Astrocyte (in vitro differentiated cells and primary cell): ENCODE measurements at regions not wholly inside any gene's neighbourhood (a gene's known extent, or its start where the extent isn't known, plus 50 kb on each side); places are given as distances from the start of the nearest gene placed in this dataset.

Experiments
- DNase-seq: peaks from one replicate; pipeline ENCODE4 v3.0.0-alpha.2; 2010; ENCODE audit warnings: low read depth
- FAIRE-seq: peaks from 2 replicates; lab custom pipeline; 2011; peaks lifted over from hg19 to GRCh38; lab: Jason Lieb, UNC
- H2AFZ ChIP-seq: 2 replicates; pipeline ENCODE4 v1.6.0; 2012; ENCODE audit warnings: low read depth, low read length, inconsistent platforms
- H3K27ac ChIP-seq: 2 replicates; pipeline ENCODE4 v1.5.1; 2011; ENCODE audit warnings: low read depth, low read length, inconsistent platforms
- H3K27me3 ChIP-seq: 2 replicates; pipeline ENCODE4 v1.6.0; 2011; ENCODE audit warnings: low read length, inconsistent platforms; ENCODE audit not compliant: insufficient read depth
- H3K36me3 ChIP-seq: 2 replicates; pipeline ENCODE4 v1.5.1; 2011; ENCODE audit warnings: low read length, inconsistent platforms; ENCODE audit not compliant: insufficient read depth
- H3K4me1 ChIP-seq: 2 replicates; pipeline ENCODE4 v1.5.1; 2011; ENCODE audit warnings: low read length, inconsistent platforms; ENCODE audit not compliant: insufficient read depth
- H3K4me2 ChIP-seq: 2 replicates; pipeline ENCODE4 v1.6.0; 2012; ENCODE audit warnings: low read length, inconsistent platforms
- H3K4me3 ChIP-seq: 2 replicates; pipeline ENCODE4 v1.5.1; 2011; ENCODE audit warnings: low read depth, mild to moderate bottlenecking, low read length, inconsistent platforms; ENCODE audit not compliant: insufficient read depth
- H3K79me2 ChIP-seq: 2 replicates; pipeline ENCODE4 v1.6.0; 2012; ENCODE audit warnings: mild to moderate bottlenecking, low read length, inconsistent platforms; ENCODE audit not compliant: insufficient read depth
- H3K9ac ChIP-seq: 2 replicates; pipeline ENCODE4 v1.6.0; 2012; ENCODE audit warnings: mild to moderate bottlenecking, low read length, inconsistent platforms
- H3K9me3 ChIP-seq: 2 replicates; pipeline ENCODE4 v1.5.1; 2012; ENCODE audit warnings: low read depth, mild to moderate bottlenecking, low read length, inconsistent platforms; ENCODE audit not compliant: insufficient read depth
- H4K20me1 ChIP-seq: 2 replicates; pipeline ENCODE4 v1.6.0; 2012; ENCODE audit warnings: low read length, inconsistent platforms; ENCODE audit not compliant: insufficient read depth
- H3K27ac Mint-ChIP-seq: one replicate; pipeline ENCODE4 v1.8.0; 2021; ENCODE audit warnings: mild to moderate bottlenecking, mixed read lengths; ENCODE audit not compliant: unreplicated experiment
- H3K27me3 Mint-ChIP-seq: one replicate; pipeline ENCODE4 v1.8.0; 2021; ENCODE audit warnings: low read depth, mixed read lengths; ENCODE audit not compliant: unreplicated experiment
- H3K36me3 Mint-ChIP-seq: one replicate; pipeline ENCODE4 v1.8.0; 2021; ENCODE audit warnings: low read depth, mixed read lengths; ENCODE audit not compliant: unreplicated experiment
- H3K4me1 Mint-ChIP-seq: one replicate; pipeline ENCODE4 v1.8.0; 2021; ENCODE audit warnings: low read depth, mixed read lengths; ENCODE audit not compliant: unreplicated experiment
- H3K4me3 Mint-ChIP-seq: one replicate; pipeline ENCODE4 v1.8.0; 2021; ENCODE audit warnings: mild to moderate bottlenecking, moderate library complexity, mixed read lengths; ENCODE audit not compliant: unreplicated experiment
- H3K9me3 Mint-ChIP-seq: one replicate; pipeline ENCODE4 v1.8.0; 2021; ENCODE audit warnings: mild to moderate bottlenecking, mixed read lengths; ENCODE audit not compliant: unreplicated experiment
- CTCF ChIP-seq: IDR thresholded peaks from 2 replicates; pipeline ENCODE4 v1.5.1; 2011; ENCODE audit warnings: low read depth, mild to moderate bottlenecking, inconsistent platforms, low read length, moderate library complexity; ENCODE audit not compliant: insufficient read depth
- EZH2 ChIP-seq: IDR thresholded peaks from 2 replicates; pipeline ENCODE4 v1.6.1; 2012; ENCODE audit warnings: mild to moderate bottlenecking, low read length, inconsistent platforms; ENCODE audit not compliant: insufficient read depth

- Mint-ChIP-seq H3K27me3 (no peaks in the 10 kb centered on the region), H3K36me3 (no peaks in the 10 kb centered on the region), H3K4me3 (no peak overlapping the region), H3K27ac (no peak overlapping the region), H3K9me3 (no peaks in the 10 kb centered on the region), H3K4me1 (no peaks in the 10 kb centered on the region)
- no peaks in the 10 kb centered on the region for H3K4me1 ChIP-seq
- H3K9me3 ChIP-seq: no peaks in the 10 kb centered on the region
- TF ChIP-seq CTCF (no peak), EZH2 (no peak)
- no peaks in the 10 kb centered on the region for H4K20me1 ChIP-seq
- no peak for FAIRE-seq
- H3K4me3 ChIP-seq: no peak overlapping the region
- no peak overlapping the region for H3K9ac ChIP-seq
- H3K79me2 ChIP-seq: no peaks in the 10 kb centered on the region
- no peaks in the 10 kb centered on the region for H3K27me3 ChIP-seq
- no peaks in the 10 kb centered on the region for H3K36me3 ChIP-seq
- H2AFZ ChIP-seq: no peak overlapping the region
- H3K27ac ChIP-seq: no peak overlapping the region
- DNase-seq: no peak
- no peak overlapping the region for H3K4me2 ChIP-seq
Observed at GRCh38 chr3:86451749-86452148, 539.2 kb downstream of the VGLL3 start.

DNA sequence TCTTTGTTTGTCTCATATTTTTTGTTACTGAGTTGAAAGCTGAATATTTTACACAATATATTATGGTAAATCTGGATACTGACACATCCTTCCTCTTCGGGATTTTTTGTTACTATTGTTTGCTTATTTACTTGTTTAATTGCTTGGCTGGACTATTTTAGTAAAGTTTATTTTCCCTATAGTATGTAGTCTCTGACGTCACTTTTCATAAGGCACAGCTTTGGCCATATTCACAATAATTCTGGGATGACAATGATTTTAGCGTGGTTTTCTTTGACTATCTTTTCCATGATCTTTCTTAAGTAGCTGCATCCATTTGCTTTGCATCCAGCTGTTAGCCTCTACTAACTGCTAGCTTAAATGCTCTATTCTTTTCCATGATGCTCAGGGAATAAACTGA lies 552.4 kb downstream of the VGLL3 start:
- Histone ChIP-seq H3K4me2 (no peak overlapping the region), H3K27me3 (no peaks in the 10 kb centered on the region), H3K36me3 (no peaks in the 10 kb centered on the region), H3K27ac (no peak overlapping the region), H3K9me3 (no peaks in the 10 kb centered on the region), H3K79me2 (no peaks in the 10 kb centered on the region), H2AFZ (no peak overlapping the region), H3K4me1 (no peaks in the 10 kb centered on the region), H3K4me3 (no peak overlapping the region), H4K20me1 (no peaks in the 10 kb centered on the region), H3K9ac (no peak overlapping the region)
- Mint-ChIP-seq H3K4me1 (no peaks in the 10 kb centered on the region), H3K4me3 (no peak overlapping the region), H3K27ac (no peak overlapping the region), H3K36me3 (no peaks in the 10 kb centered on the region), H3K9me3 (no peaks in the 10 kb centered on the region), H3K27me3 (no peaks in the 10 kb centered on the region)
- no peak for FAIRE-seq
- no peak for DNase-seq
- TF ChIP-seq EZH2 (no peak), CTCF (no peak)

- no peaks in the 10 kb centered on the region for H3K27me3 Mint-ChIP-seq
- no peak overlapping the region for H3K27ac ChIP-seq
- no peak for FAIRE-seq
- no peaks in the 10 kb centered on the region for H3K36me3 ChIP-seq
- H3K9me3 ChIP-seq: no peaks in the 10 kb centered on the region
- no peak overlapping the region for H3K27ac Mint-ChIP-seq
- no peak for DNase-seq
- H4K20me1 ChIP-seq: no peaks in the 10 kb centered on the region
- no peaks in the 10 kb centered on the region for H3K4me1 ChIP-seq
- H3K4me3 ChIP-seq: no peak overlapping the region
- TF ChIP-seq CTCF (no peak), EZH2 (no peak)
- no peak overlapping the region for H3K4me3 Mint-ChIP-seq
- no peaks in the 10 kb centered on the region for H3K27me3 ChIP-seq
- no peaks in the 10 kb centered on the region for H3K4me1 Mint-ChIP-seq
- H3K79me2 ChIP-seq: no peaks in the 10 kb centered on the region
- H3K36me3 Mint-ChIP-seq: no peaks in the 10 kb centered on the region
- no peak overlapping the region for H2AFZ ChIP-seq
- H3K9ac ChIP-seq: no peak overlapping the region
- H3K4me2 ChIP-seq: no peak overlapping the region
- peaks cover 4% of the 10 kb centered on the region for H3K9me3 Mint-ChIP-seq
Observed at GRCh38 chr3:86427343-86427742, 563.6 kb downstream of the VGLL3 start.
